CD4-positive, alpha-beta T cell treated with Interleukin-15 for 4 hours (primary cell): ENCODE measurements at regions not wholly inside any gene's neighbourhood (a gene's known extent, or its start where the extent isn't known, plus 50 kb on each side); places are given as distances from the start of the nearest gene placed in this dataset.

Experiments used
- DNase-seq: peaks from one replicate; pipeline ENCODE4 v3.0.0-alpha.2; 2020; ENCODE audit warnings: low spot score

DNA sequence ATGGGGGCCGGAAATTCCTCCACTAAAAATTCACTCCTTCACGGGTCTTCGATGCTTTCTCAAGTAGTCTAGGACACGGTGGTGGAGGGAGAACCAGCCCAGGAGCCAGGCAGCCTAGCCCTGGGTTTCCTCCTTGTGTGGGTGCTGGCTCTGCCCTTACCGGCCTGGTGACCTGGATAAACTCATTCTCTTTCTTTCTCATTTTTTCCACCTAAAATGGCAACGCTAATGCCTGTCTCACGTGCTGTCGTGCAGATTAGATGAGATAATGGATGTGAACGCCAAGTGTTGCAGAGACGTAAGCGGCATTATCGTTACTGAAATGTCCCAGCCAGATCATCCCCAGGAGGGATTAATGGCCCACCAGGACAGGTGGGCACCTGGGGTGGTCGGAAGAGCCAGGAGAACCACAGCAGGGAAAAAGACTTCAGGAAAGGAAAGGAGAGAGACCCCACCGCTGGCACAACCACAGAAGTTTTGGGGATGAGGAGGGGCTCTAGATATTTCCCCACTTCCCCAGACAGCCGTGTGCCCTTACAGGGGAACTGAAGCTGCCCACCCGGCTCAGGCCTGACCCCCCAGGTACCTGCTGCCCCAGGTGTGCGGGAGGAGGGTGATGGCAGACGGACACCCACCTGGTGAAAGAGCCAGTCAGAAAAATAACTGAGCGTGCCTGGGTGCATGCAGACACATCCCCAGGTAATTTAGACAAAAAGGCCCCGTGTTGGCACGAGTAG lies 100.8 kb upstream of the ASAP2 start:
- DNase-seq = no peak

DNA sequence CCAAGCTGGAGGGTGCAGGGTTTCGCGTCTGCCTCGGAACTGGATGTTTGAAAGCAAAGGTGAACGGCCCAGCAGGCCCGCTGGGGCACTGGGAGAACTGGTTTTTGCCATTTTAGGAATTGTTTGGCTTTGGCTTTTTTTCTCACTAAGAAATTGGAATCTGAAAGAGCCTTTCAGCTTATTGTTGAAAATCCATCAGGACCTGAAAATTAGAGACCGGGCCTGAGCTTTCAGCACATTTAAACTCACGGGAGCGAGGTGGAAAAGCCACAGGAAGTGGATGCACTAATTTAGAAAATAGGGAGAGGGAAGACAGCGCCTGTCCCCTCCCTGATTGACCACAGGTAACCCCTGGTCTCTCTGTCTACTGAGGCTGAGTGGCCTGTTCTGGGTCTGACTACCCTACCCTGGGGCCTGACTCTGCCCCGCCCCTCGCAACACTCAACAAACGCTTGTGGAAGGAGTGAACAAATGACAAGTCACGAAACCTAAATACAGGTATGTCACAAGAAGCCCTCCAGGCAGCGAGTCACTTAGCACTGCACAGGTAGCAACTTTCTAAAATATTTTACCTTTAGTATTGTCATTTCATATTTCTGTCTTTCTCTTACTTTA lies 100.3 kb upstream of the MBOAT2 start:
- DNase-seq = no peak

DNA sequence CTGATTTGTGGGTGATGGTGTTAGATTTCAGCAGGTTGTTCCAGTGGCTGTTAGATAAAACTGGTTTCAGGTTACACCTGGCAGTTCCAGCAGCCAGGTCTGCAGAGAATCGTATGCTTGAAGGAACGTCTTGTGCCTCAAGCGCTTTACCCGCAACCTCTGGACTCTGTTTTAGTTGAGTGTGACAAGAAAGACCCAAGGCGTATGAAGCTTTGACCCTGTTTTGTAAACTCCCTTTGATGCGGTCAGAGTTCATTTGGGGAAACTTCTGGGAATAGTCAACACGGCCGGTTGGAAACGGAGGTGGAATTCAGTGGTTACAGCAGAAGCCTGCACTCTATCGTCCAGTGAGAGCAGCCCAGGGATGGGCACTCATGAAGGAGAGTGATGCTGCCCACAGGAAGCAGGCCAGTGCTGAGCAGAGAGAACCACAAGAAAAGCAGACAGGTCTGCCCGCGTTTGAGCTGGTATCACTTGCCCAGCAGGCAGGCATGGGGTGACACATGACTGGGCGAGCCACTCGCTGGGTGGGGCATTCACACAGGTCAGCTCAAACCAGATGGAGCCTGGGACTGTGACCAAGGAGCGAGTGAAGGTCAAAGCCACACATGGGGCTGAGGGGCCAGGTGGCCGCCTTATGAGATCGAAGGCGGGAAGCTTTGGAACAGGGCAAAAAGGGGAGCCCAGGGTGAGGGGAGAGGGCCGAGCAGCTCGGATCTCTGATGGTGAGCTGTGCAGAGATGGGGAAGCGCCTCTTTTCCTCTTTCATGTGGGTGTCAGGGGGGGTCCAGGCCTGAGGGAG lies 99.6 kb upstream of the MBOAT2 start:
- DNase-seq = no peak

DNA sequence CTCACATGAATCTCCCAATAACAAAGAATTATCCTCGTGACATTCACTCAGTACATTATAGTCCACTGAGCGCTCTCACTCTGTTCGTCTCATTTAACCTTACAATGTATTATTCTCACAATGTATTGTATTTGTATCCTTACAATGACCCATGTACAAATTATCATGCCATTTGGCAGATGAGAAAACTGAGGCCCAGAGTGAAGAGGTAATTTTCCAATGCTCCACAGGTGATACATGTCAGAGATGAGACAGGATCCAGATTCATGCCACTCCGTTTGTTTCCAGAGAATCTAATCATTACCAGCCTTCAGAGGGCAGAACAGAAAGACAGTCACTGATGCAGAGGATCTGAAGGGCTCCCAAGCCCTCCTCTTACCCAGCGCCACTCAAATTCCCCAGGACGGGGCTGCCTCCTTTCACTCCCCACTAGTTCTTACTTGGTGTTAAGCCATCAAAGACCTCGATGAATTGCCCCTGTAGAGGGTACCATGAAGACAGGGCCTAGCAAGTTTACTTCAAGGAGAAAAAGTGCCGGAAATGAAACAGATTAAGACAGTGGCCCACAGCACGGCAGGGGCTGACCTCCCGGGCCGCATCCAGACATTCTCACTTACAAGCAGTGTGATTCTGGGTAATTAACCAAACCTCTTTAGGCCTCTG lies 98.4 kb upstream of the MBOAT2 start:
- no peak for DNase-seq

DNA sequence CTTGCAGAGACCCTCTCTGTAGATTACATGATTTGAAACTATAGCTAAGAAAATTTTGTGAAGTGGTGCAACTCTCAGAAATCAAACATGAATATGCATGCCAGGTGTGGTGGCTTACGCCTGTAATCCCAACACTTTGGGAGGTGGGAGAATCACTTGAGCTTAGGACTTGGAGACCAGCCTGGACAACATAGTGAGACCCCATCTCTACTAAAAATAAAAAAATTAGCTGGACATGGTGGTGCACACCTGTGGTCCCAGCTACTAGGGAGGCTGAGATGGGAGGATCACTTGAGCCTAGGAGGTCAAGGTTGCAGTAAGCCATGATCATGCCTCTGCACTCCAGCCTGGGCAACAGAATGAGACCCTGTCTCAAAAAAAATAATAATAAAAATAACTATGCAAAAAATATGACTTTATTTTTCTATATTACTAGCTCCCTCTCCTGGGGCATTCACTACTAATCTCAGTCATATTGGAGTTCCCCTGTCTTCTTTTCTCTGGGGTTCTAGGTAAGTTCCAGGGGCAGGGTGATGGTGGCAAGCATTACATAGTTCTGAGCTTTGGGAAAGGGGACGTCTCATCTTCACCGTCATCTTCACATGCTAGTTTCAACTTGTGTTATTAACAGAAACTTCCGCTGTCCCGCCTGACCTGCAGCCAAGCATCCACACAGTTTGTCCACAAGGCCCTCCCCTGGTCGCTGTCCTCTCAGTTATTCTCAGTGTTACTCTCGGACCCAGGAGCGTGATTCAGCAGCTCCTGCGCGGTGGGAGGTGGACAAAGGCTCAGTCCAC lies 96.8 kb upstream of the MBOAT2 start:
- DNase-seq = no peak

DNA sequence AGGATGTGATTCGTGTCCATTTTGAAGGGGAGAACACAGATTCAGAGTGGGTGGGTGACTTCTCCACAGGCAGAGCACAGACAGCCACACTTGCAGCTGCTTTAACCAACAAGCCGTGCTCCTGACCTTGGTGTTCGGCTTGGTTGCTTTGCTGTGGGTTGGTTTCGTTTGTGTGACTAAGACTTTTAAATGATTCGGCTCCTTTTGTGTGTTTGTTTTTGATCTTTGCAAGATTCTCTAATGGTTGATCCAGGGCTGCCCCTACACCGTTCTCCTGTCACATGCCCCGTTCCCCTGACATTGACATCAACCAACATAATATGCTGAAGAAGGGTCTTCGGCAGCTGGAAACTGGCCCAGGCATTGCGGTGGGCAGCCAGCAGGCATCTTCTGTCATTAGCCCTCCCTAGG lies 95.9 kb upstream of the MBOAT2 start:
- DNase-seq = no peak

DNA sequence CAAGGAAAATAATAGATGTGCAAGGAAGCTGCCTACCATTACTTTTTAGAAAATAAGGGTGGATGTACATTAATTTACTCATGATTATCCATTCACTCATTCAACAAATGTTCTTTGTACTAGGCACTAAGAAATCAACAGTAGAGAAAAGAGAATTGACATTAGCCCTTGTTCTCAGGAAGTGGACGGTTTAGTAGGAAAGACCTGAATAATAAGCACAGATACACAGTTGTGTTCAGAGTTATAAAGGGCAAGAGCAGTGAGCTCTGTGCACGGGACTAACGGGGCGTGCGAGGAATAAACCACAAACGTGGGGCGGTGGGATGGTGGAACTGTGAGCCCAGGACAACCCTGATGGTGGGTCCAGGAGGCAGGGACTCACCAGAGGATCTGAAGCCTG lies 94.4 kb upstream of the MBOAT2 start:
- DNase-seq = no peak

DNA sequence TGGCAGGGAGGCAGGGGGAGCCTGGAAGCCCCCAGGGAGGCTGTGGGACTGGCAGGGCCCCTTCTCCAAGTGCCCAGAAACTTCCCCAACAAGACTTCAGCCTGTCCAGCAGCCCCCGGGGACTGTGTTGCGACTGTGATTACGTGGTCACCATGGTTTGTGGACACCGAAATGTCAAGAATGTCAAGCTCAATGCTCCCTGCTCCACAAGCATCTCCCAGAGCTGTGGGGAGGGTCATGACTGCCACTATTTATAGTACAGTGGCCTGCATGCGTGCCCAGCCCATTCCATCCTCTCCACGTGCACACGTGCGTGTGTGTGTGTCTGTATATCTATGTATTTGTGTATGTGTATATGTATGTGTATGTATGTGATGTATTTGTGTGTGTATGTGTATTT lies 93.8 kb upstream of the MBOAT2 start:
- no peak for DNase-seq

DNA sequence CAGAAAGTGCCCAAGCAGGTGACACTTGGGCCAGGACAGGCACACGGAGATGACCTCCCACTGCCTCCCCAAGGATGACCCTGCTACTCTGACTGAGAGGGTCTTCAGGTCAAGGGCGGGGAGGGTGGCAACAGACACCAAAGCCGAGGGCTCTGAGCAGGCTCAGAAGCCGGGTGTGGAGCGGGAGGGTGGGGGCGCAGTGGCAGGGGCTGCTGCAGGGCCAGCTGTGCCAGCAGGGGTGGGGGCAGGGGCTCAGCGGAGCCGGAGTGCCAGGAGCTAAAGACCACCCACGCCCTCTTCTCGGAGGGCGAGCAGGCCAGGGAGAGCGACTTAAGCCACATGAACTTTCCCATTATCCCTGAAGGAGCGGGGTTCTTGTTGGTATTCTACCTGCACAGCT lies 93.3 kb upstream of the MBOAT2 start:
- DNase-seq = no peak

DNA sequence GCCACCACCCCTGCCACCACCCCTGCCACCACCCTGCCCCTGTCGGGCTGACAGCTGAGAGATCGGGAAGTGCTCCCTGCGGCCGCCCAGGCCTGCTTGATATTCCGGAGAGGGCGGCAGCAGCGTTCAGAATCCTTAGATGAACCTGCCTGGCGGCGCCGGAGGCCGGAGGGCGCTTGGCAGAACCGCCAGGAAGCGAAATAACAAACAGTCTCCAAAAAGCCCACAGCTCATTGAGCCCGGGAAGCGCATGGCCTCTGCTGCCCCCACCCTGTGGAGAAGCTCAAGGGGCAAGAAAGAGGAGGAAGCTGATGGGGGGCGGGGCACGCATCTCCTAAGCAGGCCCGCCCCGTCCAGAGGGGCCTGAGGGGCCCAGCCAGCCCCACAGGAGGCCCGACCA lies 92.2 kb upstream of the MBOAT2 start:
- no peak for DNase-seq

DNA sequence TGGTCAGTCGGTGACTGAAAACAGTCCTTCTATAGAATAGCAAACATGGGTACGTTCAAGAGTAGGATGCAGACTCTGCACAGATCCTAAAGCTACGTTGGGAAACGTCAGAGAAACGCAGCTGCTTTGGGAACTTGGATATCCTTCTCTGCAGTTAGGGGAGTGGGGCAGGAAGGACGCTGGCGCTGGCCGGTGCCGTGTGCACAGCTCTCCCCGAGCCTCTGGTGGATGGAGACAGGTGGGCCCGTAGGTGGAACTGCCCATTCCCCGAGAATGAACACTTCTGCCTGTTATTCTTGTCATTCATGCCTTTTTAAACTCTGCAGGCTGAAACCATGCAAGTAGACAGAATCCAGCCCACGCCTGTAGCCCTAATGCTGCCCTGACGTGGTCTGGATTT lies 91.7 kb upstream of the MBOAT2 start:
- DNase-seq = no peak

DNA sequence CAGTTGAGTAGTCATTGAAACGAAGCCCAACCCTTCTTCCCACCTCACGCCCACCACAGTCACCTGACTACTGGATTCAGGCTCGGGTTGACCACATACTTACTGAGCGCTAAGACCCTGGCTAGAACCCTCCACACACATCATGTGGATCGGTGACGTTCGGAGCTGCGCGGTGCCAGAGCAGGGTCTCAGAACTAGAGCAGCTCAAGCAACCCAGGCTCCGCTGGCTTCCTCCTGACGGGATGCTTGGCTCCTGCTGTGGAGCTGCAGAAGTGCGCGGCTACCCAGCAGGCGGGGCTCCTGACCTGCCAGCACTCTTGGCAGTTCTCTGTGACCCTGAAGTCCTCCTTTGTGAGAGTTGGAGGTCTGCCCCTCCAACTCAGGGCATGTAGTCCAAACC lies 90.6 kb upstream of the MBOAT2 start:
- no peak for DNase-seq

DNA sequence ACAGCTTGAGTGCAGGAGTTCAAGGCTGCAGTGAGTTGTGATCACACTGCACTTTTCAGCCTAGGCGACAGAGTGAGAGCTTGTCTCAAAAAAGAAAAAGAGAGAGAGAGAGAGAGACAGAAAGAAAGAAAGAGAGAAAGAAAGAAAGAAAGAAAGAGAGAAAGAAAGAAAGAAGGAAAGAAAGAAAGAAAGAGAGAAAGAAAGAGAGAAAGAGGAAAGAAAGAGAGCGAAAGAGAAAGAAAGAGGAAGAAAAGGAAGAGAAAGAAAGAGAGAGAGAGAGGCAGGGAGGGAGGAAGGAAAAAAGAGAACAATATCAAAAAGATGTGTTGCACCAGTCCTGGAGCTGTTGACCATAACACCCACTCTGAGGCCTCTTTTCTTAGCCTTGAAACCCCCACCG lies 89.8 kb upstream of the MBOAT2 start:
- no peak for DNase-seq

DNA sequence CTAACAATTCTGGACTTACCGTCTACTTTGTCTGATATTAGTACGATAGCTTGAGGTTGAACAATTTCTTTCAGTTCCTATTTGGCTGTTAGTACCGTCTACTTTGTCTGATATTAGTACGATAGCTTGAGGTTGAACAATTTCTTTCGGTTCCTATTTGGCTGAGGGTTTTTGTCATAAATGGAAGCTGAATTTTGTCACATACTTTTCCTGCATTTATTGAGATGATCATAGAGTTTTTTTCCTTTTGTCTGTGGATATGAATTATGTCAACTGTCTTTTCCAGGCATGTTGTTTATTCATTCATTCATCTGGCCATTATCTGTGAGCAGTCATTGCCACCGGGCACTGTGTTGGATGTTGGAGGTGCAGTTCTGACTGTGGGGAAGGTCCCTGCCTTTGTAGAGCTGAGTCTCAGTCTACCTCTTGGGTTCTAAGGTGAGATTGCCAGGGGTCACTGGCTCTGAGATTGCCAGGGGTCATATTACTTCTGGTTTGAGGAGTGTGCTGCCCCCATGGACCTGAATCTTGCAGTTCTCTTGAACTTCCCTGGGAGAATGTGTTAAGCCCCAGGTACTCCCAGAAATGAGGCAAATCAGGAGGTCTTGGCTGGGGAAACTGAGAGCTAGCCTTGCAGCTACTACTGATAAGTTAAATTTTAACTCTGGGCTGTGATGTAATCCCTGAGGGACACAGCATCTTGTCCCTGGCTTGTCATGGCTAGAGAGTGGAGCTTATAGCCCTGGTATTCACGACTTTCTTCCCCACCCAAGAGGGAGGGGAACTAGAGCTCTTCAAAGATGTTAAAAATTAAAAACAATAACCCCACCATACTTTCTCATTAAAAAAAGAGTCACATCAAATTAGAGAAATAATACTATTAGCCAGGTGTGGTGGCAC lies 89.1 kb upstream of the MBOAT2 start:
- DNase-seq = no peak

DNA sequence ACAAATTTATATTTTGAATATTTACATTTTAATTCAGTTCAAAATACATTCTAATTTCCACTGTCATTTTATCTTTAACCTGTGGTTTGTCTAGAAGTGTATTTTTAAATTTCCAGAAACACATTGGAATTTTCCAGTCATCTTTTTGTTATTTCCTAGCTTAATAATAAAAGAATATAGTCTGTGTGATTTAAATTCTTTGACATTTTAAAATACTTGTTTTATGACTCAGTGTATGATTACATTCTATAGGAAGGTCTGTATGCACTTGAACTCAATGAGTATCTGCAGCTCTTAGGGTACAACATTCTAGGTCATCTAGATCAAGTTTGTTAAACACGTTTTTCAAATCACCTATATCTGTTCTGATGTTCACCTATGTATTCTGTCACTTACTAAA lies 88.3 kb upstream of the MBOAT2 start:
- no peak for DNase-seq

DNA sequence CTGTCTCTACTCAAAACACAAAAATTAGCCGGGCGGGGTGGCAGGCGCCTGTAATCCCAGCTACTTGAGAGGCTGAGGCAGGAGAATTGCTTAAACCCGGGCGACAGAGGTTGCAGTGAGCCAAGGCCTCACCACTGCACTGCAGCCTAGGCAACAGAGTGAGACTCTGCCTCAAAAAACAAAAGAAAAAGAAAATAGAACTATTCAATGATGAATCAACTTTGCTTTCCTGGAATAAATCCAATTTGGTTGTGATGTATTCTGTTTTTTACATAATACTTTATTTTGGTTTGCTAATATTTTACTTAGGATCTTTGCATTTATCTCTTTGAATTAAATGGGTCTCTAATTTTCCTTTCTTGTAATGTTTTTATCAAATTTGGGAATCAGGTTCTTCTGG lies 86.3 kb upstream of the MBOAT2 start:
- no peak for DNase-seq

DNA sequence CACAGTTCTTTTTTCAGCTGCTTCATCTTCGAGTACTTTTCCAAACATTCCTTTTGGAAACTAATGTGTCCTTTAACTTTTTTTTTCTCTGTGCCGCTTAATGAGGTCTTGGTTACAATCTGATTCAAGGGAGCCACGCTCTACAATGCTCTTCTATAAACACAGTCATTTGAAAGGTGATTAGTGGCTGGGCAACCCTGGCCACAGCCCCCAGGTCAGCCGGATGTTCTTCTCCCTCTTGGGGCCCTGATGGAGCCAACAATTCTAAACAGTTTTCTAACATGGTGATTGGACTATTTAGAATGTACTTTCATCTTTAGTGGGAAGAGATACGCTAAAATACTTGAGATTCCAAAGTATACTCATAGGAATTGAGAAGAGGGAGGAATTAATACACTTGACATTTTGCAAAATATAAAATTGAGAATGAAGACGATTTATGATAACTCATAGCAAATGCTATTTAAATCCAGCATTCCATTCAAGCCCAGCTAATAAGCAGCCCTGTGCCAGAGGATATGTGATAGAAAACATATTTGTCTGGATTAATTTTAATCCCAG lies 83.7 kb upstream of the MBOAT2 start:
- DNase-seq = no peak

DNA sequence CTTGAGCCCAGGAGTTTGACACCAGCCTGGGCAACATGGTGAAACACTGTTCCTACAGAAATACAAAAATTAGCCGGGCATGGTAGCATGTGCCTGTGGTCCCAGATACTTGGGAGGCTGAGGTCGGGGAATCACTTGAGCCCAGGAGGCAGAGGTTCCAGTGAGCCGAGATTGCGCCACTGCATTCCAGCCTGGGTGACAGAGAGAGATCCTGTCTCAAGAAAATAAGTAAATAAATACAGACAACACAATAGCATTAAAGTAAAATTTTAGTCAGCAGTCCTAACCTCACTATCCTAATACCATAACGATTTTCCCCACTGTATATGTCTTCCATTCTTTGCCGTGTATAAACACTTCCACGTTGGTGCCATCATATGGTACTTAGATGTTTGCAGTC lies 83.0 kb upstream of the MBOAT2 start:
- no peak for DNase-seq

DNA sequence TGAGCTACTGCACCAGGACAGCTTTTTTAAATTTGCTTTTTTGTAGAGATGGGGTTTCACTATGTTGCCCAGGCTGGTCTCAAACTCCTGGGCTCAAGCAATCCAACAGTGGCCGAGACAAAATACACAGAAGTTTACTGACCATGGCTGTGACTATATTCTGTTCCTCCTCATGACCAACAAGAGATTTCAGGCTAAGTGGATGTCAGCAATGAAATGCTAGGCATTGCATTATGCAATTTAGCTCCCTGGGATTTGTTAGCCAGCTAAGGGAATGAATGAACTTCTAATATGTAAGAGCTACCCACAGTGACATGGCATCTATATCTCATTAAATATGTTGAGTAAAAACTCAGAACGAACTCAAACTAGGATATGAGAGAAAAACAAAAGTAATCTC lies 81.9 kb upstream of the MBOAT2 start:
- no peak for DNase-seq

DNA sequence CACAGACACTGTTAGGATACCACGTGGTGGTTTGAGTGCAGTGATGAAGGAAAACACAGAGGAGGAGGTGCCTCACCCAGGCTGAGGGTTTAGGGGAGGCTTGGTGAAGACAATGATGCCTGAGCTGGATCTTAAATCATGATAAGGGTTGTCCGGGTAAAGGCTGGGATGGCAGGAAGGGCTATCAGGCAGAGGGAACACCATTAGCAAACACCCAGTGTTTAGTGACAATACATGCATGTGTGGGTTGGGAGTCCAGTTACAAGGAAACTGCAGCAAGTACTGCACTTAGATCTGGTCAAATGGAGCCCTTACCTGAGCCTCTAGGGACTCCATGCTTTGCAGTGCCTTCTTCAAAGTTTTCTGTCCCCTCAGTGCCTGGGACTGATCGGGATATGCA lies 79.8 kb upstream of the MBOAT2 start:
- DNase-seq = no peak

DNA sequence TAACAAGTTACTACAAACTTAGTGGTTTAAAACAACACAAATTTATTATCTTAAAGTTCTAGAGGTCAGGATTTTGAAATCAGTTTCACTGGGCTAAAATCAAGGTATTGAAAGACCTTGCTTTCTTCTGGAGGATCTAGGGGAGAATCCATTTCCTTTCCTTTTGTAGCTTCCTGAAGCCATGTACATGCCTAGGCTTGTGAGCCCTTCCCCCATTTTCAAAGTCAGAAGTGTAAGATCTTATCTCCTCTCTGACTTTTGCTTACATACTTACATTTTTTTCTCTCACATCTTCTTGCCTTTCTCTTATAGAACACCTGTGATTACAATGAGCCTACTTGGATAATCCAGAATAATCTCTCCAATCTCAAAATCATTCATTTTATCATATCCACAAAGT lies 78.7 kb upstream of the MBOAT2 start:
- DNase-seq = no peak
